MM.1S (cell line): ENCODE measurements at regions not wholly inside any gene's neighbourhood (a gene's known extent, or its start where the extent isn't known, plus 50 kb on each side); places are given as distances from the start of the nearest gene placed in this dataset.

Source experiments
- DNase-seq: peaks from one replicate; pipeline ENCODE4 v3.0.0-alpha.2; 2015
- H2AFZ ChIP-seq: fragments of 300-600 bp; sonication (generic); 2 replicates; pipeline ENCODE4 v1.6.0; 2016; ENCODE audit warnings: antibody characterized with exemption, low read length
- H3F3A ChIP-seq: fragments of 300-600 bp; sonication (generic); 2 replicates; pipeline ENCODE4 v1.6.1; 2016; ENCODE audit warnings: mild to moderate bottlenecking, antibody characterized with exemption, low read length, moderate library complexity, mixed read lengths; ENCODE audit not compliant: insufficient read depth
- H3K27ac ChIP-seq: fragments of 300-600 bp; sonication (generic); 2 replicates; pipeline ENCODE4 v1.5.1; 2016; ENCODE audit warnings: mild to moderate bottlenecking, low read length
- H3K27me3 ChIP-seq: fragments of 300-600 bp; sonication (generic); replicated peaks from 2 replicates; pipeline ENCODE4 v1.6.0; 2016; ENCODE audit warnings: low read length; ENCODE audit not compliant: insufficient read depth
- H3K36me3 ChIP-seq: fragments of 300-600 bp; sonication (generic); replicated peaks from 2 replicates; pipeline ENCODE4 v1.6.1; 2016; ENCODE audit warnings: mild to moderate bottlenecking, low read length, mixed read lengths; ENCODE audit not compliant: insufficient read depth
- H3K4me1 ChIP-seq: fragments of 300-600 bp; sonication (generic); 2 replicates; pipeline ENCODE4 v1.6.1; 2016; ENCODE audit warnings: low read length, mixed read lengths
- H3K4me2 ChIP-seq: fragments of 300-600 bp; sonication (generic); 2 replicates; pipeline ENCODE4 v1.6.0; 2016; ENCODE audit warnings: low read depth, low read length
- H3K4me3 ChIP-seq: fragments of 300-600 bp; sonication (generic); 2 replicates; pipeline ENCODE4 v1.5.1; 2016; ENCODE audit warnings: low read length, mixed read lengths
- H3K79me2 ChIP-seq: fragments of 300-600 bp; sonication (generic); 2 replicates; pipeline ENCODE4 v1.6.1; 2016; ENCODE audit warnings: mixed run types, low read length, mixed read lengths
- H3K9ac ChIP-seq: fragments of 300-600 bp; sonication (generic); 2 replicates; pipeline ENCODE4 v1.6.1; 2016; ENCODE audit warnings: low read length, mixed read lengths
- H3K9me2 ChIP-seq: fragments of 300-600 bp; sonication (generic); replicated peaks from 2 replicates; pipeline ENCODE4 v1.6.1; 2016; ENCODE audit warnings: mild to moderate bottlenecking, low read length, mixed read lengths; ENCODE audit not compliant: insufficient read depth
- H3K9me3 ChIP-seq: fragments of 300-600 bp; sonication (generic); replicated peaks from 2 replicates; pipeline ENCODE4 v1.6.1; 2016; ENCODE audit warnings: mild to moderate bottlenecking, low read length, mixed read lengths; ENCODE audit not compliant: insufficient read depth
- H4K20me1 ChIP-seq: fragments of 300-600 bp; sonication (generic); 2 replicates; pipeline ENCODE4 v1.6.1; 2016; ENCODE audit warnings: mild to moderate bottlenecking, low read length, moderate library complexity, mixed read lengths; ENCODE audit not compliant: insufficient read depth
- CTCF ChIP-seq: fragments of 300-600 bp; sonication (generic); IDR thresholded peaks from 2 replicates; pipeline ENCODE4 v1.5.1; 2016; ENCODE audit warnings: antibody characterized with exemption, low read length, mixed read lengths
- EZH2 ChIP-seq: fragments of 300-600 bp; sonication (generic); optimal IDR thresholded peaks from 2 replicates; pipeline ENCODE3; 2017; ENCODE audit warnings: low read depth, mild to moderate bottlenecking, antibody characterized with exemption, low read length, mixed read lengths
- EZH2phosphoT487 ChIP-seq: fragments of 300-600 bp; sonication (generic); IDR thresholded peaks from 2 replicates; pipeline ENCODE4 v1.6.1; 2018; ENCODE audit warnings: antibody characterized with exemption, low read length

GRCh38 chr5:175235251-175235960 lies 208.6 kb downstream of the DRD1 start:
- no peak overlapping the region for H3K27ac ChIP-seq
- H4K20me1 ChIP-seq = no peaks in the 10 kb centered on the region
- no peak for DNase-seq
- no peaks in the 10 kb centered on the region for H3K4me1 ChIP-seq
- H3K27me3 ChIP-seq = no peaks in the 10 kb centered on the region
- H3K9ac ChIP-seq = no peak overlapping the region
- H3K9me2 ChIP-seq = no peaks in the 10 kb centered on the region
- no peaks in the 10 kb centered on the region for H3K79me2 ChIP-seq
- no peak overlapping the region for H3K4me2 ChIP-seq
- H3K4me3 ChIP-seq = no peak overlapping the region
- TF ChIP-seq EZH2 = no peak
- TF ChIP-seq EZH2phosphoT487 = no peak
- no peak for TF ChIP-seq CTCF
- no peaks in the 10 kb centered on the region for H3K36me3 ChIP-seq
- H3K9me3 ChIP-seq = no peaks in the 10 kb centered on the region
- H3F3A ChIP-seq = no peaks in the 10 kb centered on the region
- H2AFZ ChIP-seq = no peak overlapping the region

GRCh38 chr5:175230299-175230698 lies 213.7 kb downstream of the DRD1 start:
- H3K4me3 ChIP-seq = no peak overlapping the region
- no peak overlapping the region for H3K27ac ChIP-seq
- H3K27me3 ChIP-seq = no peaks in the 10 kb centered on the region
- no peaks in the 10 kb centered on the region for H3K4me1 ChIP-seq
- no peak overlapping the region for H2AFZ ChIP-seq
- H3K9me3 ChIP-seq = no peaks in the 10 kb centered on the region
- H3F3A ChIP-seq = no peaks in the 10 kb centered on the region
- H3K4me2 ChIP-seq = no peak overlapping the region
- no peaks in the 10 kb centered on the region for H3K9me2 ChIP-seq
- no peak for DNase-seq
- no peak overlapping the region for H3K9ac ChIP-seq
- TF ChIP-seq EZH2 = no peak
- no peak for TF ChIP-seq CTCF
- TF ChIP-seq EZH2phosphoT487 = no peak
- H3K79me2 ChIP-seq = no peaks in the 10 kb centered on the region
- no peaks in the 10 kb centered on the region for H4K20me1 ChIP-seq
- H3K36me3 ChIP-seq = no peaks in the 10 kb centered on the region

- Histone ChIP-seq H2AFZ (no peak overlapping the region), H3K9ac (no peak overlapping the region), H3K27me3 (no peaks in the 10 kb centered on the region), H3K4me2 (no peak overlapping the region), H3K4me1 (no peaks in the 10 kb centered on the region), H3K79me2 (no peaks in the 10 kb centered on the region), H4K20me1 (no peaks in the 10 kb centered on the region), H3K27ac (no peak overlapping the region), H3F3A (no peaks in the 10 kb centered on the region), H3K36me3 (no peaks in the 10 kb centered on the region), H3K9me2 (no peaks in the 10 kb centered on the region), H3K9me3 (no peaks in the 10 kb centered on the region), H3K4me3 (no peak overlapping the region)
- no peak for TF ChIP-seq EZH2phosphoT487
- TF ChIP-seq CTCF = no peak
- no peak for TF ChIP-seq EZH2
- no peak for DNase-seq
Observed at GRCh38 chr5:175226506-175226905, 217.5 kb downstream of the DRD1 start.
